ENCODE measurements at regions not wholly inside any gene's neighbourhood (a gene's known extent, or its start where the extent isn't known, plus 50 kb on each side); places are given as distances from the start of the nearest gene placed in this dataset.

DNA sequence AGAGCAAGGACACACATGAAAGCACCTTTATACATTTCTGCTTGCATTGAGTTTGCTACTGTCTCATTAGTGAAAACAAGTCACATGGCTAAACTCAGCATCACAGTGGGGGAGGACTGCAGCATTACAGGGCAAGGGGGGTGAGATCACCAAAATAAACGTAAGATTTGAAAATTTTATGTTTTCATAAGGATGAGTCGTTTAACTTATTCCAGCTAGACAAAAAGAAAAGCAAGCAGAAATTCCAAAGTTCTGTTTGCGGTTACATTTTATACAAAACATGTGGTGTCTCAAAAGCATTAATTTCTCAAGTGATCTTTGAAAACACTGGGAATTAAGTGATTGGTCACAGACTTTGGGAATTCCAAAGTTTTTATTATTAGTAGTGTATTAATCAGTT is 261.4 kb upstream of the RXFP2 start:
- TF ChIP-seq, protein P1, sequence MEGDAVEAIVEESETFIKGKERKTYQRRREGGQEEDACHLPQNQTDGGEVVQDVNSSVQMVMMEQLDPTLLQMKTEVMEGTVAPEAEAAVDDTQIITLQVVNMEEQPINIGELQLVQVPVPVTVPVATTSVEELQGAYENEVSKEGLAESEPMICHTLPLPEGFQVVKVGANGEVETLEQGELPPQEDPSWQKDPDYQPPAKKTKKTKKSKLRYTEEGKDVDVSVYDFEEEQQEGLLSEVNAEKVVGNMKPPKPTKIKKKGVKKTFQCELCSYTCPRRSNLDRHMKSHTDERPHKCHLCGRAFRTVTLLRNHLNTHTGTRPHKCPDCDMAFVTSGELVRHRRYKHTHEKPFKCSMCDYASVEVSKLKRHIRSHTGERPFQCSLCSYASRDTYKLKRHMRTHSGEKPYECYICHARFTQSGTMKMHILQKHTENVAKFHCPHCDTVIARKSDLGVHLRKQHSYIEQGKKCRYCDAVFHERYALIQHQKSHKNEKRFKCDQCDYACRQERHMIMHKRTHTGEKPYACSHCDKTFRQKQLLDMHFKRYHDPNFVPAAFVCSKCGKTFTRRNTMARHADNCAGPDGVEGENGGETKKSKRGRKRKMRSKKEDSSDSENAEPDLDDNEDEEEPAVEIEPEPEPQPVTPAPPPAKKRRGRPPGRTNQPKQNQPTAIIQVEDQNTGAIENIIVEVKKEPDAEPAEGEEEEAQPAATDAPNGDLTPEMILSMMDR (IDR thresholded peaks at IDR 0.05) = no peak
- no peak for TF ChIP-seq POLR2A (IDR thresholded peaks at IDR 0.05; ENCODE audit: low read depth)

All from esophagus muscularis mucosa (tissue), 3 donors.